Gastroesophageal sphincter (tissue), 3 donors: ENCODE measurements at regions not wholly inside any gene's neighbourhood (a gene's known extent, or its start where the extent isn't known, plus 50 kb on each side); places are given as distances from the start of the nearest gene placed in this dataset.

Experiments used
- CTCF ChIP-seq, 4 experiments: fragments of 200-600 bp in 2 of 4; fragments of 450-650 bp in 2 of 4; sonication (generic) in 1 of 4; IDR thresholded peaks; one replicate each; pipeline ENCODE4 v1.5.1; 2017 to 2019; ENCODE audit warnings: antibody characterized with exemption in 4 of 4, mild to moderate bottlenecking in 2 of 4, moderate library complexity in 2 of 4
- POLR2A ChIP-seq, 2 donors: fragments of 450-650 bp; IDR thresholded peaks; one replicate each; pipeline ENCODE4 v1.6.1; 2017; ENCODE audit warnings: antibody characterized with exemption in 2 of 2, mild to moderate bottlenecking in 2 of 2, moderate library complexity in 1 of 2

GRCh38 chr3:25144430-25144829 is 283.6 kb upstream of the RARB start:
- no peak for TF ChIP-seq CTCF (IDR thresholded peaks at IDR 0.05)
- TF ChIP-seq POLR2A (IDR thresholded peaks at IDR 0.05): no peak
